Upper lobe of left lung (tissue), 6 donors: ENCODE measurements at regions not wholly inside any gene's neighbourhood (a gene's known extent, or its start where the extent isn't known, plus 50 kb on each side); places are given as distances from the start of the nearest gene placed in this dataset.
A peak's percentile ranks its signal among the peaks of the same experiment; 100 is the strongest.
"Not testable (repeated sequence)": the region's sequence is repeated elsewhere in the genome, so short reads cannot be mapped to it uniquely, and the experiment has no call there.

Experiments
- ATAC-seq, 2 donors: fragments of 200-7000 bp; cut with Tn5 transposase; one replicate each; pipeline ENCODE4 v1.9.1; 2022; ENCODE audit warnings: mild to moderate bottlenecking in 2 of 2, moderate library complexity in 2 of 2; ENCODE audit not compliant: low FRiP score in 2 of 2
- DNase-seq, 2 donors: peaks; one replicate each; pipeline ENCODE4 v3.0.0-alpha.2; 2019 to 2020
- H3K27ac ChIP-seq, 4 donors: fragments of 200-600 bp; sonication (generic); one replicate each; pipeline ENCODE4 v1.5.1; 2016 to 2019
- H3K27me3 ChIP-seq, 4 donors: fragments of 200-600 bp; sonication (generic); one replicate each; pipeline ENCODE4 v1.5.1; 2017 to 2019
- H3K36me3 ChIP-seq, 4 donors: fragments of 200-600 bp; sonication (generic); one replicate each; pipeline ENCODE4 v1.5.1; 2016 to 2019
- H3K4me1 ChIP-seq, 4 donors: fragments of 200-600 bp; sonication (generic); one replicate each; pipeline ENCODE4 v1.5.1; 2018 to 2019
- H3K4me3 ChIP-seq, 4 donors: fragments of 200-600 bp; sonication (generic); one replicate each; pipeline ENCODE4 v1.5.1; 2017 to 2019; ENCODE audit warnings: mild to moderate bottlenecking in 2 of 4, moderate library complexity in 1 of 4
- H3K9me3 ChIP-seq, 4 donors: fragments of 200-600 bp; sonication (generic); one replicate each; pipeline ENCODE4 v1.5.1; 2018 to 2019
- CTCF ChIP-seq, 6 experiments: fragments of 450-650 bp in 4 of 6; fragments of 200-600 bp in 2 of 6; sonication (generic) in 2 of 6; IDR thresholded peaks; one replicate each; pipeline ENCODE4 v1.5.1; 2016 to 2019; ENCODE audit warnings: antibody characterized with exemption in 6 of 6
- EP300 ChIP-seq, 4 donors: sonication (generic); formaldehyde crosslinking; IDR thresholded peaks; one replicate each; pipeline ENCODE4 v1.5.1; 2017; ENCODE audit warnings: antibody characterized with exemption in 4 of 4, control low read depth in 2 of 4
- POLR2A ChIP-seq, 4 donors: fragments of 450-650 bp; IDR thresholded peaks; one replicate each; pipeline ENCODE4 v1.5.1; 2016 to 2017; ENCODE audit warnings: antibody characterized with exemption in 4 of 4, mild to moderate bottlenecking in 2 of 4
- POLR2AphosphoS5 ChIP-seq, 2 donors: sonication (generic); formaldehyde crosslinking; IDR thresholded peaks; one replicate each; pipeline ENCODE4 v1.5.1; 2017; ENCODE audit warnings: antibody characterized with exemption in 2 of 2
- WGBS, 2 donors: methylation state at CpG; one replicate each; pipeline ENCODE4 v1.1.5; 2017 to 2018; 5-methylcytosine and 5-hydroxymethylcytosine counted together
- donor health status: DM: no; HTN: no; CAD: no; lungs with moderate emphysema.
- donor health status: DM: no; HTN: yes; CAD: no; lungs with severe emphysema.

GRCh38 chr21:32868631-32869454, 97.3 kb upstream of the PAXBP1 start:
- Histone ChIP-seq H3K4me1 (no peaks in the 10 kb centered on the region), H3K27ac (no peak overlapping the region), H3K9me3 (no peaks in the 10 kb centered on the region), H3K36me3 (no peaks in the 10 kb centered on the region), H3K27me3 (no peaks in the 10 kb centered on the region), H3K4me3 (no peak overlapping the region)
- DNase-seq (no peak), ATAC-seq (no peak)
- TF ChIP-seq CTCF (IDR thresholded peaks at IDR 0.05): no peak
- TF ChIP-seq EP300 (IDR thresholded peaks at IDR 0.05): no peak
- WGBS, 2 donors: 77 to 87% methylated on average over 11 of the region's 11 CpGs

GRCh38 chr21:32869459-32869858, 97.9 kb upstream of the PAXBP1 start:
- WGBS, 2 donors: 65 to 77% methylated on average over 3 of the region's 3 CpGs
- Histone ChIP-seq H3K27ac (no peak overlapping the region), H3K4me1 (no peaks in the 10 kb centered on the region), H3K36me3 (no peaks in the 10 kb centered on the region), H3K9me3 (no peaks in the 10 kb centered on the region), H3K4me3 (no peak overlapping the region), H3K27me3 (no peaks in the 10 kb centered on the region)
- no peak for ATAC-seq
- TF ChIP-seq EP300 (IDR thresholded peaks at IDR 0.05): no peak
- TF ChIP-seq POLR2A (IDR thresholded peaks at IDR 0.05): no peak
- TF ChIP-seq POLR2AphosphoS5 (IDR thresholded peaks at IDR 0.05): no peak
- no peak for TF ChIP-seq CTCF (IDR thresholded peaks at IDR 0.05)
- no peak for DNase-seq

GRCh38 chr21:32876426-32876825, 104.9 kb upstream of the PAXBP1 start:
- ATAC-seq (no peak), DNase-seq (no peak)
- no peaks in the 10 kb centered on the region for H3K4me1 ChIP-seq
- no peaks in the 10 kb centered on the region for H3K36me3 ChIP-seq
- no peak overlapping the region for H3K27ac ChIP-seq
- H3K9me3 ChIP-seq: no peaks in the 10 kb centered on the region
- H3K27me3 ChIP-seq: no peaks in the 10 kb centered on the region
- no peak for TF ChIP-seq POLR2A (IDR thresholded peaks at IDR 0.05)
- no peak for TF ChIP-seq POLR2AphosphoS5 (IDR thresholded peaks at IDR 0.05)
- no peak for TF ChIP-seq CTCF (IDR thresholded peaks at IDR 0.05)
- no peak for TF ChIP-seq EP300 (IDR thresholded peaks at IDR 0.05)
- 53 to 68% methylated on average over 3 of the region's 3 CpGs for WGBS, 2 donors
- H3K4me3 ChIP-seq: no peak overlapping the region

- not testable (repeated sequence) for H3K9me3 ChIP-seq, H3K4me3 ChIP-seq, ATAC-seq, DNase-seq, H3K27ac ChIP-seq, H3K36me3 ChIP-seq, H3K27me3 ChIP-seq, H3K4me1 ChIP-seq
- 94 to 97% methylated on average over 2 of the region's 2 CpGs for WGBS, 2 donors
These were observed 106.3 kb upstream of the PAXBP1 start for GRCh38 chr21:32877888-32878287.

- Histone ChIP-seq H3K27ac (no peak overlapping the region), H3K9me3 (no peaks in the 10 kb centered on the region), H3K27me3 (no peaks in the 10 kb centered on the region), H3K36me3 (no peaks in the 10 kb centered on the region), H3K4me1 (no peaks in the 10 kb centered on the region), H3K4me3 (no peak overlapping the region)
- TF ChIP-seq CTCF (IDR thresholded peaks at IDR 0.05) (no peak), EP300 (IDR thresholded peaks at IDR 0.05) (no peak), POLR2AphosphoS5 (IDR thresholded peaks at IDR 0.05) (no peak), POLR2A (IDR thresholded peaks at IDR 0.05) (no peak)
- 26 to 39% methylated on average over 2 of the region's 2 CpGs for WGBS, 2 donors
- DNase-seq (peak in 1 of 2 donors; percentile 22), ATAC-seq (peak in 1 of 2 donors; percentile 72)
These were observed 107.1 kb upstream of the PAXBP1 start for GRCh38 chr21:32878661-32879060.
